ENCODE measurements at regions not wholly inside any gene's neighbourhood (a gene's known extent, or its start where the extent isn't known, plus 50 kb on each side); places are given as distances from the start of the nearest gene placed in this dataset.

GRCh38 chr1:24986372-24986965 lies 56.4 kb upstream of the RUNX3 start:
- ATAC-seq (ENCODE audit: low read depth) (no peak), DNase-seq (ENCODE audit: low spot score in 2 of 2) (no peak)
- peaks cover 3% of the 10 kb centered on the region for H3K9me3 Mint-ChIP-seq
- H3K36me3 Mint-ChIP-seq: peaks cover 3% of the 10 kb centered on the region
- H3K27ac Mint-ChIP-seq: peak overlapping the region; percentile 36
- peaks cover 15% of the 10 kb centered on the region for H3K4me1 Mint-ChIP-seq
- H3K27me3 Mint-ChIP-seq: no peaks in the 10 kb centered on the region
- no peak overlapping the region for H3K4me3 Mint-ChIP-seq

- ATAC-seq (ENCODE audit: low read depth) (no peak), DNase-seq (ENCODE audit: low spot score in 2 of 2) (no peak)
- H3K27ac Mint-ChIP-seq: no peak overlapping the region
- no peak overlapping the region for H3K4me3 Mint-ChIP-seq
- peaks cover 12% of the 10 kb centered on the region for H3K4me1 Mint-ChIP-seq
- H3K36me3 Mint-ChIP-seq: peaks cover 3% of the 10 kb centered on the region
- H3K9me3 Mint-ChIP-seq: peaks cover 3% of the 10 kb centered on the region
- no peaks in the 10 kb centered on the region for H3K27me3 Mint-ChIP-seq
Measured at GRCh38 chr1:24985737-24986136, 55.7 kb upstream of the RUNX3 start.

- peaks cover 3% of the 10 kb centered on the region for H3K36me3 Mint-ChIP-seq
- H3K4me3 Mint-ChIP-seq: no peak overlapping the region
- DNase-seq (ENCODE audit: low spot score in 2 of 2) (no peak), ATAC-seq (ENCODE audit: low read depth) (no peak)
- no peaks in the 10 kb centered on the region for H3K27me3 Mint-ChIP-seq
- peaks cover 3% of the 10 kb centered on the region for H3K9me3 Mint-ChIP-seq
- H3K4me1 Mint-ChIP-seq: peaks cover 12% of the 10 kb centered on the region
- no peak overlapping the region for H3K27ac Mint-ChIP-seq
Measured at GRCh38 chr1:24984800-24985522, 54.9 kb upstream of the RUNX3 start.

DNA sequence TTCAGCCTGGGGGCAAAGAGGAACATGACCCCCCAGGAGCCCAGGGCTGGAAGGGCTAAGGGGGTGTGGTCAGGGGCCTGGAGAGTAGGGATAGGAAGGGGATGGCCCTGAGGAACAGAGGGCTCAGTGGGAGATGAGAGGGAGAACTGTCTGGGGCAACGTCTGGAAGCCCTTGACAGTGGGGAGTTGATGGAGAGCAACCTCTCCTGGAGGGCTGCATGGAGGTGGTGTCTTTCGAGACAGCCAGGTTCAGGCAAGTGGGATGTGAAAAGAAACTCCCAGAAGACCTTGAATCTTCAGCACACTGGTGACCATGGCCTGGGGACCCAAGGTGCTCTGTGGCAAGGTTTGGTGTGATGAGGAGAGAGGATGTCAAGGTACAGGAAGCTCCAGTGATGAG lies 54.2 kb upstream of the RUNX3 start:
- no peaks in the 10 kb centered on the region for H3K27me3 Mint-ChIP-seq
- H3K4me1 Mint-ChIP-seq: peaks cover 8% of the 10 kb centered on the region
- peaks cover 3% of the 10 kb centered on the region for H3K36me3 Mint-ChIP-seq
- H3K27ac Mint-ChIP-seq: no peak overlapping the region
- H3K4me3 Mint-ChIP-seq: no peak overlapping the region
- ATAC-seq (ENCODE audit: low read depth) (no peak), DNase-seq (ENCODE audit: low spot score in 2 of 2) (no peak)
- peaks cover 3% of the 10 kb centered on the region for H3K9me3 Mint-ChIP-seq

DNA sequence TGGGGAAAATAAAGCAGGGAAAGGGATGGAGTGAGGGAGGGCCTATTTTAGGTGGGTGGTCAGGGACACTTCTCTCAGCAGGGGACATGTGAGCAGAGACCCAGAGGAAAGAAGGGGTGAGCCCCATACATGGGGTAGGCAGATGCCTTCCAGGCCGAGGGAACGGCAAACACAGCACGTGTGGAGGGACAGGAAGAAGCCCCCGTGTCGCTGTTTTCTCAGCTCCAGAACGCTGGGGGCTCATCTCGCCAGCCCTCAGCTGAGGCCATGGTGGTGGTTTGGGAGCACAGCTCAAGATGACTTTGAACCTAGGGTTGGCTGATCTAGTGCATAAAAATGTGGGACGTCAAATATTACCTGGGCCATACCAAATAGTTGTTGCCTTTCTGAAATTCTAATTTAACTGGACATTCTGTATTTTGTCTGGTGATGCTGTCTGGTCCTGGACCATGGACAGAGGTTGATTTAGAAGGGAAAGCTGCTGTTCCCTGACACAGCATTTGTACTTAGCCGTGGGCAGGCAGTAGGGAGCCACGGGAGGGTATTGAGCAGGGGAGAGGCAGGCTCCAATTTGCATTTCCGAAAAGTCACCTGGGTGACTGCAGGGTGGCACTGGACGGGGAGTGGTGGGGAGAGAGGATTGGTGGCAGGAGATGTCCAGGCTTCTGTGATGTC lies 53.1 kb upstream of the RUNX3 start:
- ATAC-seq (ENCODE audit: low read depth): no peak
- Mint-ChIP-seq H3K27ac (no peak overlapping the region), H3K27me3 (no peaks in the 10 kb centered on the region), H3K36me3 (peaks cover 3% of the 10 kb centered on the region), H3K9me3 (peaks cover 3% of the 10 kb centered on the region), H3K4me1 (peaks cover 3% of the 10 kb centered on the region), H3K4me3 (no peak overlapping the region)
- DNase-seq (ENCODE audit: low spot score in 2 of 2): no peak

- Mint-ChIP-seq H3K36me3 (peaks cover 3% of the 10 kb centered on the region), H3K4me3 (no peak overlapping the region), H3K27me3 (peaks cover 1% of the 10 kb centered on the region), H3K4me1 (no peaks in the 10 kb centered on the region), H3K9me3 (peaks cover 3% of the 10 kb centered on the region), H3K27ac (no peak overlapping the region)
- ATAC-seq (ENCODE audit: low read depth) (no peak), DNase-seq (ENCODE audit: low spot score in 2 of 2) (no peak)
Measured at GRCh38 chr1:24981631-24982005, 51.5 kb upstream of the RUNX3 start.

DNA sequence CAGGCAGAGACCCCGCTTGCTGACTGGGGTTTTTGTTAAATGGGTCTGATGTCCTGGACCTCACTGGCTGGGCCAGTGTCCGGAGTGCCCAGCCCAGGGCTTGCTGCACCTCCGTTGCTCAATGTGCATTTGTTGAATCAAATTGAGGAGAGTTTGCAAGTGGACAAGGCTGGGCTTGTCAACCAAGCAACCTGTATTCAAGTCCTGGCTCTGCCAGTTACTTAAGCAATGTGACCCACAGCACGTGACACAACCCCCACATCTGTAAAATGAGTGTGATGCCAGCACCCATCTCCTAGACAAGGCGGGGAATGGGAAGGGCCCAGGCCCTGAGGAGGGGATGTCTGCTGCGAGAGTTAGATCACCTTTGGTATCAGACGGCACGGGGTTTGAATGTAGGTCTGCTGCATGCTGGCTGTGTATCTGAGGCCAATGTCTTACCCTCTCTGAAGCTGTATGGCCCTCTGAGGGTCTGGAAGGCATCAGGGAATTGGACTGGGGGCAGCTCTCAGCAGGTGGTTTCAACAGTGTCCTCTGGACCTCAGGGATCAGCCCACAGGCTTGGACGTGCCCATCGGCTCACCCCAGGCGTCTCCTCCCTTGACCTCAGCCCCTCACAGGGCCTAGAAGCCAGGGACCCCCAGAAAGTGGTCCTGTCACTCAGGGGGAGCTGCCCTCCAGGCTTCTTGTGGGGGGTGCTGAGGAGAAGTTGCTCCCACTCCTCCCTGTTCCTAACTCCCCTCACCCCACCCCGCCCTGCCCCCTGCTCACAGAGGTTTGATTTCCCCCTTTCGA lies 51.0 kb upstream of the RUNX3 start:
- no peak for ATAC-seq (ENCODE audit: low read depth)
- peaks cover 4% of the 10 kb centered on the region for H3K36me3 Mint-ChIP-seq
- H3K27me3 Mint-ChIP-seq: peaks cover 1% of the 10 kb centered on the region
- H3K4me3 Mint-ChIP-seq: no peak overlapping the region
- peaks cover 7% of the 10 kb centered on the region for H3K9me3 Mint-ChIP-seq
- H3K27ac Mint-ChIP-seq: no peak overlapping the region
- H3K4me1 Mint-ChIP-seq: no peaks in the 10 kb centered on the region
- no peak for DNase-seq (ENCODE audit: low spot score in 2 of 2)

All from memory B cell (primary cell).